IMR-90 (cell line): ENCODE measurements at regions not wholly inside any gene's neighbourhood (a gene's known extent, or its start where the extent isn't known, plus 50 kb on each side); places are given as distances from the start of the nearest gene placed in this dataset.

Source experiments
- CTCF ChIP-seq: conservative IDR thresholded peaks from 2 replicates; pipeline ENCODE4 v1.5.1; 2012; ENCODE audit warnings: mild to moderate bottlenecking, low read depth, low read length, improper control_type of control experiment
- MXI1 ChIP-seq: IDR thresholded peaks from 2 replicates; pipeline ENCODE4 v1.6.1; 2012; ENCODE audit warnings: low read depth, mild to moderate bottlenecking, low read length, moderate library complexity, borderline replicate concordance
- POLR2A ChIP-seq: IDR thresholded peaks from 2 replicates; pipeline ENCODE4 v1.6.1; 2012; ENCODE audit warnings: mild to moderate bottlenecking, low read depth, low read length
- TF ChIP-seq, protein P1 (sequence below): fragments of 150-350 bp; IDR thresholded peaks from 2 replicates; pipeline ENCODE4 v1.6.1; 2016; ENCODE audit warnings: low read depth, mild to moderate bottlenecking, low read length, moderate library complexity, borderline replicate concordance

GRCh38 chr15:72991026-72991425 is 61.2 kb upstream of the NEO1 start:
- TF ChIP-seq POLR2A, result no peak
- no peak for TF ChIP-seq CTCF
- TF ChIP-seq MXI1, result no peak
- TF ChIP-seq, protein P1, sequence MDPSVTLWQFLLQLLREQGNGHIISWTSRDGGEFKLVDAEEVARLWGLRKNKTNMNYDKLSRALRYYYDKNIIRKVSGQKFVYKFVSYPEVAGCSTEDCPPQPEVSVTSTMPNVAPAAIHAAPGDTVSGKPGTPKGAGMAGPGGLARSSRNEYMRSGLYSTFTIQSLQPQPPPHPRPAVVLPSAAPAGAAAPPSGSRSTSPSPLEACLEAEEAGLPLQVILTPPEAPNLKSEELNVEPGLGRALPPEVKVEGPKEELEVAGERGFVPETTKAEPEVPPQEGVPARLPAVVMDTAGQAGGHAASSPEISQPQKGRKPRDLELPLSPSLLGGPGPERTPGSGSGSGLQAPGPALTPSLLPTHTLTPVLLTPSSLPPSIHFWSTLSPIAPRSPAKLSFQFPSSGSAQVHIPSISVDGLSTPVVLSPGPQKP, result no peak
